CD4-positive, alpha-beta memory T cell (primary cell): ENCODE measurements at regions not wholly inside any gene's neighbourhood (a gene's known extent, or its start where the extent isn't known, plus 50 kb on each side); places are given as distances from the start of the nearest gene placed in this dataset.

ENCODE experiments used
- CTCF ChIA-PET: fragments of 350-600 bp; sonication (Branson Sonifier 250); formaldehyde crosslinking; loops from one replicate; lab custom pipeline; 2021; ENCODE audit warnings: inconsistent platforms; ENCODE audit not compliant: partially characterized antibody; lab: Charles Lee
- POLR2A ChIA-PET: fragments of 350-600 bp; sonication (Branson Sonifier 250); formaldehyde crosslinking; loops from one replicate; lab custom pipeline; 2021; ENCODE audit not compliant: partially characterized antibody; lab: Charles Lee
- DNase-seq, 5 donors: peaks; one replicate each; pipeline versions ENCODE4 v3.0.0 to v3.0.0-alpha.2; 2020 to 2022; ENCODE audit warnings: mixed read lengths in 1 of 5
- H3K27ac ChIP-seq: one replicate; pipeline ENCODE4 v1.7.0; 2013; ENCODE audit warnings: low read depth, low read length
- H3K27me3 ChIP-seq: 2 replicates; pipeline ENCODE4 v1.7.0; 2013; ENCODE audit warnings: mild to moderate bottlenecking, low read length, moderate library complexity; ENCODE audit not compliant: insufficient read depth
- H3K36me3 ChIP-seq: 2 replicates; pipeline ENCODE4 v1.7.0; 2013; ENCODE audit warnings: mild to moderate bottlenecking, low read length, moderate library complexity; ENCODE audit not compliant: insufficient read depth
- H3K4me1 ChIP-seq: 2 replicates; pipeline ENCODE4 v1.7.0; 2013; ENCODE audit warnings: mild to moderate bottlenecking, low read length, moderate library complexity; ENCODE audit not compliant: insufficient read depth
- H3K4me3 ChIP-seq, 2 donors: one replicate each; pipeline ENCODE4 v1.7.0; 2013; ENCODE audit warnings: low read length in 2 of 2, mild to moderate bottlenecking in 1 of 2
- H3K9me3 ChIP-seq, 2 donors: one replicate each; pipeline ENCODE4 v1.7.0; 2013; ENCODE audit warnings: low read length in 2 of 2, control low read depth in 1 of 2; ENCODE audit not compliant: control insufficient read depth in 1 of 2
- H3K27ac Mint-ChIP-seq, 7 donors: one replicate each; pipeline ENCODE4 v1.8.0; 2020 to 2021; ENCODE audit warnings: mixed read lengths in 7 of 7, mild to moderate bottlenecking in 6 of 7, inconsistent platforms in 3 of 7, moderate library complexity in 3 of 7
- H3K27me3 Mint-ChIP-seq, 2 donors: one replicate each; pipeline ENCODE4 v1.8.0; 2020 to 2021; ENCODE audit warnings: mixed read lengths in 2 of 2
- H3K36me3 Mint-ChIP-seq, 2 donors: one replicate each; pipeline ENCODE4 v1.8.0; 2020 to 2021; ENCODE audit warnings: mixed read lengths in 2 of 2, inconsistent platforms in 1 of 2, mild to moderate bottlenecking in 1 of 2
- H3K4me1 Mint-ChIP-seq, 4 donors: one replicate each; pipeline ENCODE4 v1.8.0; 2020 to 2021; ENCODE audit warnings: mixed read lengths in 4 of 4, mild to moderate bottlenecking in 1 of 4
- H3K4me3 Mint-ChIP-seq, 8 donors: one replicate each; pipeline ENCODE4 v1.8.0; 2020 to 2021; ENCODE audit warnings: mixed read lengths in 8 of 8, mild to moderate bottlenecking in 7 of 8, moderate library complexity in 6 of 8, inconsistent platforms in 3 of 8
- H3K9me3 Mint-ChIP-seq, 8 donors: one replicate each; pipeline ENCODE4 v1.8.0; 2020 to 2021; ENCODE audit warnings: mixed read lengths in 8 of 8, mild to moderate bottlenecking in 5 of 8, inconsistent platforms in 3 of 8, moderate library complexity in 1 of 8
- intact Hi-C: fragments of 100-400 bp; cut with micrococcal nuclease; formaldehyde crosslinking; loops from one replicate; pipeline ENCODE4 v1.15.1; 2023

- Histone ChIP-seq H3K27me3 (no peaks in the 10 kb centered on the region), H3K4me1 (peaks cover 10% of the 10 kb centered on the region), H3K36me3 (no peaks in the 10 kb centered on the region), H3K4me3 (no peak overlapping the region), H3K27ac (no peak overlapping the region), H3K9me3 (no peaks in the 10 kb centered on the region)
- H3K36me3 Mint-ChIP-seq, result no peaks in the 10 kb centered on the region
- DNase-seq, result no peak
- H3K4me1 Mint-ChIP-seq, result peaks cover 9 to 22% (median 15%) of the 10 kb centered on the region in 4 donors
- ChIA-PET POLR2A (no interaction called here), CTCF (no interaction called here)
- H3K9me3 Mint-ChIP-seq, result peaks cover 0 to 10% (median 4%) of the 10 kb centered on the region in 8 donors
- H3K27me3 Mint-ChIP-seq, result peaks cover 0 to 9% of the 10 kb centered on the region in 2 donors
- peak overlapping the region in 1 of 7 donors; percentile 66 for H3K27ac Mint-ChIP-seq
- H3K4me3 Mint-ChIP-seq, result no peak overlapping the region
- intact Hi-C loops, result no loop called here
Observed at GRCh38 chr1:171433451-171433850, 51.9 kb upstream of the PRRC2C start.

GRCh38 chr1:171434717-171435346 is 50.5 kb upstream of the PRRC2C start:
- Mint-ChIP-seq H3K27me3 (peaks cover 2 to 11% of the 10 kb centered on the region in 2 donors), H3K4me1 (peaks cover 9 to 22% (median 15%) of the 10 kb centered on the region in 4 donors), H3K9me3 (peaks cover 0 to 3% (median 0%) of the 10 kb centered on the region in 8 donors), H3K27ac (peak overlapping the region; percentile 78 to 94 (median 85)), H3K4me3 (peak overlapping the region; percentile 40 to 84 (median 66)), H3K36me3 (no peaks in the 10 kb centered on the region)
- H3K4me1 ChIP-seq, result peaks cover 10% of the 10 kb centered on the region
- no peaks in the 10 kb centered on the region for H3K36me3 ChIP-seq
- intact Hi-C loops, result loop anchor here (2.0 kb wide), 2 partner anchors 14 to 50 kb away; partner anchors contain the start of gene PRRC2C
- no peaks in the 10 kb centered on the region for H3K9me3 ChIP-seq
- H3K4me3 ChIP-seq, result no peak overlapping the region
- H3K27ac ChIP-seq, result no peak overlapping the region
- ChIA-PET POLR2A (interaction anchor here (1.1 kb wide), 1 partner anchor 14 kb away, joined by 3 read pairs; no protein-coding TSS in a partner anchor), CTCF (no interaction called here)
- no peaks in the 10 kb centered on the region for H3K27me3 ChIP-seq
- peak in 4 of 5 donors; percentile 4 to 25 (median 18) for DNase-seq
